ENCODE measurements at regions not wholly inside any gene's neighbourhood (a gene's known extent, or its start where the extent isn't known, plus 50 kb on each side); places are given as distances from the start of the nearest gene placed in this dataset.

DNA sequence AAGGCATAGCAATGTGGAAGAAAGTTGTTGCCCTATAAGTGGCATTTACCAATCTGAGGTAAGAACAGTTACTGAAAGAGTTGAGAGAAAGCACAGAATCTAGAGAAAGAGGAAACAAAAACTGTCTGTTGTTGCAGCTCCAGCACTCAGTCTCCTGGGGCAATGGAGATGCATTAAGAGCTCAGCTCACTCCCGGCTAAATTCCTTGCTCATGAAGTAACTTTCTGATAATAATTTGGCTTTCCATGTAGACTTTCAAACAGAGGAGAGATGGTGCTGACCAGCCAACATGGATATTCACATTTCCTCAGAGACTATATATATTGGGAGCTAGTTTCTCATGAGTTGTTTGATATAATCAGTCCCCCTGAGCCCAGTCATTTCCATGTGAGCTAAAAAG lies 135.3 kb downstream of the GDAP2 start:
- Histone ChIP-seq H3K27me3 (replicated peaks; ENCODE audit: control insufficient read depth, insufficient read depth, low read length) (0 out of 2 replicates have a peak, but pooled peaks cover 2% of the 10 kb centered on the region), H3K4me3 (replicated peaks; ENCODE audit: low read depth, low read length) (no peak overlapping the region), H3K36me3 (ENCODE audit: control insufficient read depth, insufficient read depth, low read length) (no peaks in the 10 kb centered on the region)
- DNase-seq (ENCODE audit: extremely low read depth, insufficient read length): no peak
- TF ChIP-seq CTCF (IDR thresholded peaks at IDR 0.05; ENCODE audit: insufficient read depth, low read length, poor library complexity, severe bottlenecking): no peak

- no peaks in the 10 kb centered on the region for H3K36me3 ChIP-seq (ENCODE audit: control insufficient read depth, insufficient read depth, low read length)
- H3K4me3 ChIP-seq (replicated peaks; ENCODE audit: low read depth, low read length): no peak overlapping the region
- no peak for DNase-seq (ENCODE audit: extremely low read depth, insufficient read length)
- 0 out of 2 replicates have a peak, but pooled peaks cover 2% of the 10 kb centered on the region for H3K27me3 ChIP-seq (replicated peaks; ENCODE audit: control insufficient read depth, insufficient read depth, low read length)
- no peak for TF ChIP-seq CTCF (IDR thresholded peaks at IDR 0.05; ENCODE audit: insufficient read depth, low read length, poor library complexity, severe bottlenecking)
Measured at GRCh38 chr1:117795190-117795589, 134.2 kb downstream of the GDAP2 start.

DNA sequence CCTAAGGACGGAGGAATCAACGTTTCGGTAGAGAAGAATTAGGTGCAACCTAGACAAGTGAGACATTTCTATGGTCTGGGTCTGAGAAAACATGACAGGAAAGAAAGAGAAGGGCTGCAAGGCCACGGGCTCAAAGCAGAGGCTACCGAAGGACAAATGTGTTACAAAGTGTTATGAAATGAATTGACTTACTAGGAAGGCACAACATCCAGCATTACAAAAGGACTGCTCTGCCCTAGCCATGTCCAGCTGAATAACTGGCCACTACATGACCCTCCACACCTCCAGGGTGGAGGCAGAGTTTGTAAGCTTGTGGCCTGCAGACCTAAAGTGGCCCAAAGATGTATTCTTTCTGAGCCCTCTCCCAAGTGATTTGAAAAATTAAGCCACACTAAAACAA lies 133.6 kb downstream of the GDAP2 start:
- Histone ChIP-seq H3K4me3 (replicated peaks; ENCODE audit: low read depth, low read length) (no peak overlapping the region), H3K36me3 (ENCODE audit: control insufficient read depth, insufficient read depth, low read length) (no peaks in the 10 kb centered on the region), H3K27me3 (replicated peaks; ENCODE audit: control insufficient read depth, insufficient read depth, low read length) (0 out of 2 replicates have a peak, but pooled peaks cover 2% of the 10 kb centered on the region)
- TF ChIP-seq CTCF (IDR thresholded peaks at IDR 0.05; ENCODE audit: insufficient read depth, low read length, poor library complexity, severe bottlenecking): no peak
- DNase-seq (ENCODE audit: extremely low read depth, insufficient read length): no peak

GRCh38 chr1:117796226-117796625 lies 133.2 kb downstream of the GDAP2 start:
- H3K27me3 ChIP-seq (replicated peaks; ENCODE audit: control insufficient read depth, insufficient read depth, low read length): 0 out of 2 replicates have a peak, but pooled peaks cover 2% of the 10 kb centered on the region
- H3K36me3 ChIP-seq (ENCODE audit: control insufficient read depth, insufficient read depth, low read length): no peaks in the 10 kb centered on the region
- no peak for TF ChIP-seq CTCF (IDR thresholded peaks at IDR 0.05; ENCODE audit: insufficient read depth, low read length, poor library complexity, severe bottlenecking)
- H3K4me3 ChIP-seq (replicated peaks; ENCODE audit: low read depth, low read length): no peak overlapping the region
- DNase-seq (ENCODE audit: extremely low read depth, insufficient read length): no peak

- TF ChIP-seq CTCF (IDR thresholded peaks at IDR 0.05; ENCODE audit: insufficient read depth, low read length, poor library complexity, severe bottlenecking): no peak
- H3K27me3 ChIP-seq (replicated peaks; ENCODE audit: control insufficient read depth, insufficient read depth, low read length): 0 out of 2 replicates have a peak, but pooled peaks cover 2% of the 10 kb centered on the region
- no peak for DNase-seq (ENCODE audit: extremely low read depth, insufficient read length)
- no peak overlapping the region for H3K4me3 ChIP-seq (replicated peaks; ENCODE audit: low read depth, low read length)
- H3K36me3 ChIP-seq (ENCODE audit: control insufficient read depth, insufficient read depth, low read length): no peaks in the 10 kb centered on the region
Measured at GRCh38 chr1:117798550-117798949, 130.9 kb downstream of the GDAP2 start.
